Lower leg skin (tissue), 4 donors: ENCODE measurements at regions not wholly inside any gene's neighbourhood (a gene's known extent, or its start where the extent isn't known, plus 50 kb on each side); places are given as distances from the start of the nearest gene placed in this dataset.

Source experiments
- DNase-seq, 2 donors: peaks; one replicate each; pipeline ENCODE4 v3.0.0-alpha.2; 2019; ENCODE audit warnings: low spot score in 2 of 2
- H3K4me3 ChIP-seq: fragments of 200-600 bp; sonication (generic); 2 replicates; pipeline ENCODE4 v1.5.1; 2017; ENCODE audit warnings: mild to moderate bottlenecking, low read depth; ENCODE audit not compliant: poor library complexity, severe bottlenecking
- POLR2A ChIP-seq, 2 donors: fragments of 450-650 bp; IDR thresholded peaks; one replicate each; pipeline ENCODE4 v1.6.1; 2016 to 2017; ENCODE audit warnings: antibody characterized with exemption in 2 of 2, mild to moderate bottlenecking in 1 of 2, moderate library complexity in 1 of 2
- WGBS, 2 donors: methylation state at CpG; one replicate each; pipeline ENCODE4 v1.1.5; 2018; 5-methylcytosine and 5-hydroxymethylcytosine counted together
- intact Hi-C: fragments of 100-400 bp; cut with DNase I; formaldehyde crosslinking; loops from one replicate; pipeline ENCODE4 v1.15.0; 2023; ENCODE audit warnings: low total_unique reads
- TF ChIP-seq, protein P1 (sequence below), 3 donors: fragments of 450-650 bp; IDR thresholded peaks; one replicate each; pipeline ENCODE4 v1.5.1; 2016; ENCODE audit warnings: antibody characterized with exemption in 3 of 3, mild to moderate bottlenecking in 3 of 3, moderate library complexity in 2 of 3

DNA sequence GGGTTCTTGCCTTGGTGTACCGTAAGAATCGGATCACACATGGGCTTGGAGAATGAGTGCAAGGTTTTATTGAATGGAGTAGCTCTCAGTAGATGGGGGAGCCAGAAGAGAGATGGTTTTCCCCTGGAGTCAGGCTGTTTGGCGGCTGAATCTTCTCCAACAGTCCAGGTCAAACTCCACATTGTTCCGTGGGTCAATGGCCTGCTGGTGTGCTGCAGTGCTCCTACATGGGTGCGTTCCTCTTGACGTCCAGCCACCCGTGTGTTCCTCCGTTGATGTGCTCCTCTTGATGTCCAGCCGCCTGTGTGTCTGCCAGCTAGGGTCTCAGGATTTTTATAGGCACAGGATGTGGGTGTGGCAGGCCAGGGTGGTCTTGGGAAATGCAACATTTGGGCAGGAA is 69.3 kb upstream of the AGBL1 start:
- WGBS, 2 donors: 84% methylated on average over 9 of the region's 9 CpGs
- intact Hi-C loops: no loop called here

DNA sequence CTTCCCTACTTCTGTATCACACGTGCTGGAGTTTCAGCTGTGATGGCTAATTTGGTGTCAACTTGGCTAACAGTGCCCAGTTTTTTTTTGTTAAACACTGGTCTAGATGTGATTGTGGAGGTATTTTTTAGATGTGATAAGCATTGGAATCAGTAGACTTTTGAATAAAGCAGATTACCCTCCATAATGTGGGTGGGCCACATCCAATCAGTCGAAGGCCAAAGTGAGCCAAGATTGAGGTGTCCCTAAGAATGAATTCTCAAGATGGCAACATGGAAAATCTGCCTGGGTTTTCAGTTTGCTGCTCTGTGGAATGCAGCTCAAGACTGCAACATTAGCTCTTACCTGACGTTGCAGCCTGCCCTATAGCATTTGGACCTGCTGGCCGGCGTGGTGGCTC is 68.8 kb upstream of the AGBL1 start:
- H3K4me3 ChIP-seq: no peak overlapping the region
- DNase-seq: no peak
- intact Hi-C loops: no loop called here
- WGBS, 2 donors: 82 to 85% methylated on average over 5 of the region's 5 CpGs
- TF ChIP-seq POLR2A (IDR thresholded peaks at IDR 0.05): no peak
- TF ChIP-seq, protein P1, sequence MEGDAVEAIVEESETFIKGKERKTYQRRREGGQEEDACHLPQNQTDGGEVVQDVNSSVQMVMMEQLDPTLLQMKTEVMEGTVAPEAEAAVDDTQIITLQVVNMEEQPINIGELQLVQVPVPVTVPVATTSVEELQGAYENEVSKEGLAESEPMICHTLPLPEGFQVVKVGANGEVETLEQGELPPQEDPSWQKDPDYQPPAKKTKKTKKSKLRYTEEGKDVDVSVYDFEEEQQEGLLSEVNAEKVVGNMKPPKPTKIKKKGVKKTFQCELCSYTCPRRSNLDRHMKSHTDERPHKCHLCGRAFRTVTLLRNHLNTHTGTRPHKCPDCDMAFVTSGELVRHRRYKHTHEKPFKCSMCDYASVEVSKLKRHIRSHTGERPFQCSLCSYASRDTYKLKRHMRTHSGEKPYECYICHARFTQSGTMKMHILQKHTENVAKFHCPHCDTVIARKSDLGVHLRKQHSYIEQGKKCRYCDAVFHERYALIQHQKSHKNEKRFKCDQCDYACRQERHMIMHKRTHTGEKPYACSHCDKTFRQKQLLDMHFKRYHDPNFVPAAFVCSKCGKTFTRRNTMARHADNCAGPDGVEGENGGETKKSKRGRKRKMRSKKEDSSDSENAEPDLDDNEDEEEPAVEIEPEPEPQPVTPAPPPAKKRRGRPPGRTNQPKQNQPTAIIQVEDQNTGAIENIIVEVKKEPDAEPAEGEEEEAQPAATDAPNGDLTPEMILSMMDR (IDR thresholded peaks at IDR 0.05): no peak

More for the DNA sequence above, 69.3 kb upstream of the AGBL1 start:
- no peak overlapping the region for H3K4me3 ChIP-seq
- DNase-seq: no peak
- TF ChIP-seq, protein P1 (IDR thresholded peaks at IDR 0.05): no peak
- no peak for TF ChIP-seq POLR2A (IDR thresholded peaks at IDR 0.05)

DNA sequence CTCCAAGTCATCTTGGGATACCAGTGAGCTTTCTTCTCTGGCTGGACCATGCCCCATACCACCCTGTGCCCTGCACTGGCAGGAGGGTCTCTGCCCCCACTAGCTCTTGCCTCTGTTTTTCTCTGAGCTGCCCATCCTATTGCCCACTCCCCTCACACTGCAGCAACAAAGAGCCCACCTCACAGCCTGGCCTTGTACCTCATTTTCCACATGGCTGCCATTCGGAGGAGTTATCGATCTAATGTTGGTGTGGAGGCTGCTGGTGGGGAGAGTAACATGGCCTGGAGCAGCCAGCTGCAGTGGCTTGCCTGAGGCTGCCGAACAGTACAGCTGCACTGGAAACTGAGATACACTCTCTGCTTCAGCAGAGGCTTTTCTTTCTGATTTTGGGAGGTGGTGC is 65.7 kb upstream of the AGBL1 start:
- no peak for DNase-seq
- H3K4me3 ChIP-seq: no peak overlapping the region
- intact Hi-C loops: no loop called here
- TF ChIP-seq POLR2A (IDR thresholded peaks at IDR 0.05): no peak
- TF ChIP-seq, protein P1 (IDR thresholded peaks at IDR 0.05): no peak
- WGBS, 2 donors: 33 to 58% methylated on average over 3 of the region's 3 CpGs

DNA sequence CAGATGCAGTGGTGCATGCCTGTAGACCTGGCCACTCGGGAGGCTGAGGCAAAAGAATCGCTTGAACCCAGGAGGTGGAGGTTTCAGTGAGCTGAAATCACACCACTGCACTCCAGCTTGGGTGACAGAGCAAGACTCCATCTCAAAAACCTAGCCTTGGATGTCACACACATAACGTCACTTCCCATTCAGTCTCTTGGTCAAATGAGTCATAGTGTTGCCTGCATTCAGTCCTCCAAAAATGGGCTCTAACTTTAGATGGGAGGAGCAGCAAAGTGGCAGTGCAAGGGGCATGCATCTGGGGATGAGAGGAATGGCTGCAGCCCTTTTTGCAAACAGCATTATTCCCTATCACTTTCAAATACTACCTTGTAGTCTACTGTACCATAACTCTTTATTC is 62.9 kb upstream of the AGBL1 start:
- 75 to 79% methylated on average over 3 of the region's 3 CpGs for WGBS, 2 donors
- intact Hi-C loops: no loop called here
- DNase-seq: no peak
- H3K4me3 ChIP-seq: no peak overlapping the region
- no peak for TF ChIP-seq POLR2A (IDR thresholded peaks at IDR 0.05)
- TF ChIP-seq, protein P1 (IDR thresholded peaks at IDR 0.05): no peak

DNA sequence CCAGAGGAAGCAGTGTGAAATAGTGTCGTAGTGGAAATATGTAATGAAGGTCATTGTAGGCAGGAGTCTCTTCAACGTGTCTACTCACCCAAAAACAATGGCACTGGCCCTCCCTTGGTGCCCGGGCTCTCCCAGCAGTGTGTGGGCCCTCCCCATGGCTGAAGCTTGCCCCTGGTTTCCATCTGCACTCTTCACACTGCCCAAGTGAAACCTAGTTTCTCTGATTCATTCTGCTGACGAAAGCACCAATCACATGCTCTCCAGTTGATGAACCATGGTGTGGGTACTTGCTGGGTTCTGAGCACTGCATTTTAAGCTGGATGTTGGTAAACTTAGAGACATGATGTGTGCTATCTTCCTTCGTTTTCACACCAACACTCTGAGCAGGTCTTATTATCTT is 61.0 kb upstream of the AGBL1 start:
- TF ChIP-seq POLR2A (IDR thresholded peaks at IDR 0.05): no peak
- TF ChIP-seq, protein P1 (IDR thresholded peaks at IDR 0.05): no peak
- DNase-seq: no peak
- no peak overlapping the region for H3K4me3 ChIP-seq
- intact Hi-C loops: no loop called here
- WGBS, 2 donors: 63 to 72% methylated on average over 5 of the region's 5 CpGs
